ENCODE measurements at regions not wholly inside any gene's neighbourhood (a gene's known extent, or its start where the extent isn't known, plus 50 kb on each side); places are given as distances from the start of the nearest gene placed in this dataset.

GRCh38 chr4:167715176-167715575 is 377.2 kb upstream of the ANXA10 start:
- no peaks in the 10 kb centered on the region for H3F3A ChIP-seq (ENCODE audit: insufficient read depth, low read length, poor library complexity, severe bottlenecking)
- H3K27ac ChIP-seq (ENCODE audit: low read length), result no peak overlapping the region
- no peak overlapping the region for H2AFZ ChIP-seq (ENCODE audit: low read depth, low read length)
- no peaks in the 10 kb centered on the region for H3K36me3 ChIP-seq (ENCODE audit: insufficient read depth, low read length)
- H3K4me3 ChIP-seq (ENCODE audit: low read length), result no peak overlapping the region
- TF ChIP-seq EP300 (conservative IDR thresholded peaks at IDR 0.05; ENCODE audit: poor library complexity, severe bottlenecking) (no peak), SMC3 (conservative IDR thresholded peaks at IDR 0.05; ENCODE audit: poor library complexity) (no peak)
- no peaks in the 10 kb centered on the region for H3K79me2 ChIP-seq (replicated peaks; ENCODE audit: insufficient read depth, low read length)
- no peaks in the 10 kb centered on the region for H3K9me3 ChIP-seq (ENCODE audit: low read length)
- H3K9ac ChIP-seq (ENCODE audit: low read length), result no peak overlapping the region
- H4K20me1 ChIP-seq (ENCODE audit: insufficient read depth), result no peaks in the 10 kb centered on the region
- no peaks in the 10 kb centered on the region for H3K9me2 ChIP-seq (ENCODE audit: insufficient read depth, low read length)
- H3K4me2 ChIP-seq (ENCODE audit: low read length), result no peak overlapping the region
- no peaks in the 10 kb centered on the region for H3K27me3 ChIP-seq (ENCODE audit: insufficient read depth, low read depth, low read length)

- Histone ChIP-seq H3K4me3 (ENCODE audit: low read length) (no peak overlapping the region), H3F3A (ENCODE audit: insufficient read depth, low read length, poor library complexity, severe bottlenecking) (no peaks in the 10 kb centered on the region), H3K36me3 (ENCODE audit: insufficient read depth, low read length) (no peaks in the 10 kb centered on the region), H3K9me2 (ENCODE audit: insufficient read depth, low read length) (no peaks in the 10 kb centered on the region), H3K79me2 (replicated peaks; ENCODE audit: insufficient read depth, low read length) (no peaks in the 10 kb centered on the region), H3K9ac (ENCODE audit: low read length) (no peak overlapping the region), H3K27me3 (ENCODE audit: insufficient read depth, low read depth, low read length) (no peaks in the 10 kb centered on the region), H4K20me1 (ENCODE audit: insufficient read depth) (no peaks in the 10 kb centered on the region), H3K9me3 (ENCODE audit: low read length) (no peaks in the 10 kb centered on the region), H3K4me2 (ENCODE audit: low read length) (no peak overlapping the region), H3K27ac (ENCODE audit: low read length) (no peak overlapping the region), H2AFZ (ENCODE audit: low read depth, low read length) (no peak overlapping the region)
- TF ChIP-seq SMC3 (conservative IDR thresholded peaks at IDR 0.05; ENCODE audit: poor library complexity) (no peak), MXI1 (conservative IDR thresholded peaks at IDR 0.05; ENCODE audit: poor library complexity, severe bottlenecking) (no peak), POLR2AphosphoS5 (IDR thresholded peaks at IDR 0.05) (peak; percentile 28), EZH2 (IDR thresholded peaks at IDR 0.05; ENCODE audit: borderline replicate concordance, insufficient read depth, low read length, poor library complexity, severe bottlenecking) (no peak), EP300 (conservative IDR thresholded peaks at IDR 0.05; ENCODE audit: poor library complexity, severe bottlenecking) (peak; percentile 52), TAF1 (IDR thresholded peaks at IDR 0.05; ENCODE audit: low read depth) (no peak), REST (IDR thresholded peaks at IDR 0.05; ENCODE audit: borderline replicate concordance) (no peak)
Observed at GRCh38 chr4:167717495-167717894, 374.8 kb upstream of the ANXA10 start.

- TF ChIP-seq REST (IDR thresholded peaks at IDR 0.05; ENCODE audit: borderline replicate concordance) (no peak), TAF1 (IDR thresholded peaks at IDR 0.05; ENCODE audit: low read depth) (no peak), SMC3 (conservative IDR thresholded peaks at IDR 0.05; ENCODE audit: poor library complexity) (no peak), POLR2AphosphoS5 (IDR thresholded peaks at IDR 0.05) (no peak), CTCF (IDR thresholded peaks at IDR 0.05; ENCODE audit: poor library complexity, severe bottlenecking) (no peak), RAD21 (conservative IDR thresholded peaks at IDR 0.05) (no peak), EP300 (conservative IDR thresholded peaks at IDR 0.05; ENCODE audit: poor library complexity, severe bottlenecking) (no peak), MXI1 (conservative IDR thresholded peaks at IDR 0.05; ENCODE audit: poor library complexity, severe bottlenecking) (no peak), EZH2 (IDR thresholded peaks at IDR 0.05; ENCODE audit: borderline replicate concordance, insufficient read depth, low read length, poor library complexity, severe bottlenecking) (no peak)
- Histone ChIP-seq H3K27ac (ENCODE audit: low read length) (no peak overlapping the region), H3K4me2 (ENCODE audit: low read length) (no peak overlapping the region)
Observed at GRCh38 chr4:167721617-167722486, 370.5 kb upstream of the ANXA10 start.

More at GRCh38 chr4:167721617-167722486, 370.5 kb upstream of the ANXA10 start:
- H3K4me3 ChIP-seq (ENCODE audit: low read length), result no peak overlapping the region
- H3F3A ChIP-seq (ENCODE audit: insufficient read depth, low read length, poor library complexity, severe bottlenecking), result no peaks in the 10 kb centered on the region
- no peaks in the 10 kb centered on the region for H3K27me3 ChIP-seq (ENCODE audit: insufficient read depth, low read depth, low read length)
- H4K20me1 ChIP-seq (ENCODE audit: insufficient read depth), result no peaks in the 10 kb centered on the region
- H2AFZ ChIP-seq (ENCODE audit: low read depth, low read length), result no peak overlapping the region
- H3K36me3 ChIP-seq (ENCODE audit: insufficient read depth, low read length), result no peaks in the 10 kb centered on the region
- H3K9me3 ChIP-seq (ENCODE audit: low read length), result no peaks in the 10 kb centered on the region
- no peak overlapping the region for H3K9ac ChIP-seq (ENCODE audit: low read length)
- H3K79me2 ChIP-seq (replicated peaks; ENCODE audit: insufficient read depth, low read length), result no peaks in the 10 kb centered on the region
- no peaks in the 10 kb centered on the region for H3K9me2 ChIP-seq (ENCODE audit: insufficient read depth, low read length)

Data from neural cell (in vitro differentiated cells).